ENCODE measurements at regions not wholly inside any gene's neighbourhood (a gene's known extent, or its start where the extent isn't known, plus 50 kb on each side); places are given as distances from the start of the nearest gene placed in this dataset.
"Not testable (repeated sequence)": the region's sequence is repeated elsewhere in the genome, so short reads cannot be mapped to it uniquely, and the experiment has no call there.

- Histone ChIP-seq H3K4me1 (no peaks in the 10 kb centered on the region), H3K27ac (replicated peaks in 1 of 4) (no peak overlapping the region), H3K36me3 (no peaks in the 10 kb centered on the region), H3K4me3 (no peak overlapping the region), H3K27me3 (no peaks in the 10 kb centered on the region), H3K9me3 (no peaks in the 10 kb centered on the region)
- 81% methylated on average over 3 of the region's 3 CpGs for WGBS
- TF ChIP-seq POLR2A (IDR thresholded peaks at IDR 0.05; ENCODE audit: low read depth) (no peak), EP300 (IDR thresholded peaks at IDR 0.05) (no peak), POLR2AphosphoS5 (IDR thresholded peaks at IDR 0.05) (no peak), CTCF (IDR thresholded peaks at IDR 0.05) (no peak)
- intact Hi-C loops (cut with DNase I): no loop called here
- no peak for DNase-seq (ENCODE audit: extremely low spot score)
Measured at GRCh38 chr11:101835506-101836063, 79.2 kb upstream of the CEP126 start.

GRCh38 chr11:101830475-101830874, 84.3 kb upstream of the CEP126 start:
- H3K9me3 ChIP-seq; intact Hi-C loops (cut with DNase I): not testable (repeated sequence)

GRCh38 chr11:101825531-101825930, 89.3 kb upstream of the CEP126 start:
- DNase-seq (ENCODE audit: extremely low spot score): no peak
- WGBS: 83% methylated on average over 4 of the region's 4 CpGs
- H3K36me3 ChIP-seq: no peaks in the 10 kb centered on the region
- no peak overlapping the region for H3K27ac ChIP-seq (replicated peaks in 1 of 4)
- no peaks in the 10 kb centered on the region for H3K27me3 ChIP-seq
- H3K4me3 ChIP-seq: no peak overlapping the region
- no peak for TF ChIP-seq EP300 (IDR thresholded peaks at IDR 0.05)
- no peak for TF ChIP-seq CTCF (IDR thresholded peaks at IDR 0.05)
- no peak for TF ChIP-seq POLR2AphosphoS5 (IDR thresholded peaks at IDR 0.05)
- no peak for TF ChIP-seq POLR2A (IDR thresholded peaks at IDR 0.05; ENCODE audit: low read depth)
- no peaks in the 10 kb centered on the region for H3K9me3 ChIP-seq
- intact Hi-C loops (cut with DNase I): no loop called here
- H3K4me1 ChIP-seq: no peaks in the 10 kb centered on the region

More at GRCh38 chr11:101830475-101830874, 84.3 kb upstream of the CEP126 start:
- DNase-seq (ENCODE audit: extremely low spot score); H3K27ac ChIP-seq (replicated peaks in 1 of 4); H3K27me3 ChIP-seq; H3K4me1 ChIP-seq; H3K36me3 ChIP-seq; H3K4me3 ChIP-seq: not testable (repeated sequence)
- 82% methylated on average over 1 of the region's 1 CpG for WGBS

GRCh38 chr11:101817581-101817980, 97.2 kb upstream of the CEP126 start:
- no peaks in the 10 kb centered on the region for H3K27me3 ChIP-seq
- H3K9me3 ChIP-seq: no peaks in the 10 kb centered on the region
- intact Hi-C loops (cut with DNase I): no loop called here
- no peak overlapping the region for H3K27ac ChIP-seq (replicated peaks in 1 of 4)
- TF ChIP-seq POLR2A (IDR thresholded peaks at IDR 0.05; ENCODE audit: low read depth): no peak
- DNase-seq (ENCODE audit: extremely low spot score): no peak
- no peaks in the 10 kb centered on the region for H3K4me1 ChIP-seq
- no peaks in the 10 kb centered on the region for H3K36me3 ChIP-seq
- no peak overlapping the region for H3K4me3 ChIP-seq
- WGBS: 0% methylated on average over 1 of the region's 1 CpG

GRCh38 chr11:101816613-101817012, 98.2 kb upstream of the CEP126 start:
- no peak for DNase-seq (ENCODE audit: extremely low spot score)
- Histone ChIP-seq H3K27me3 (no peaks in the 10 kb centered on the region), H3K9me3 (no peaks in the 10 kb centered on the region), H3K4me1 (no peaks in the 10 kb centered on the region), H3K36me3 (no peaks in the 10 kb centered on the region), H3K4me3 (no peak overlapping the region), H3K27ac (replicated peaks in 1 of 4) (no peak overlapping the region)
- TF ChIP-seq POLR2AphosphoS5 (IDR thresholded peaks at IDR 0.05): no peak
- intact Hi-C loops (cut with DNase I): no loop called here

- no peaks in the 10 kb centered on the region for H3K36me3 ChIP-seq
- no peaks in the 10 kb centered on the region for H3K27me3 ChIP-seq
- WGBS: 85% methylated on average over 2 of the region's 2 CpGs
- DNase-seq (ENCODE audit: extremely low spot score): no peak
- intact Hi-C loops (cut with DNase I): no loop called here
- TF ChIP-seq POLR2AphosphoS5 (IDR thresholded peaks at IDR 0.05) (no peak), POLR2A (IDR thresholded peaks at IDR 0.05; ENCODE audit: low read depth) (no peak), EP300 (IDR thresholded peaks at IDR 0.05) (no peak), CTCF (IDR thresholded peaks at IDR 0.05) (no peak)
- no peaks in the 10 kb centered on the region for H3K9me3 ChIP-seq
- peaks cover 0 to 5% (median 0%) of the 10 kb centered on the region in 4 donors for H3K4me1 ChIP-seq
- H3K4me3 ChIP-seq: no peak overlapping the region
- H3K27ac ChIP-seq (replicated peaks in 1 of 4): no peak overlapping the region
Measured at GRCh38 chr11:101812546-101812945, 102.3 kb upstream of the CEP126 start.
